ENCODE measurements at regions not wholly inside any gene's neighbourhood (a gene's known extent, or its start where the extent isn't known, plus 50 kb on each side); places are given as distances from the start of the nearest gene placed in this dataset.

- no peak for TF ChIP-seq CTCF (conservative IDR thresholded peaks at IDR 0.05; ENCODE audit: low read length)
- DNase-seq (ENCODE audit: low read depth): no peak
- no peak overlapping the region for H3K4me3 ChIP-seq (ENCODE audit: low read length)
Measured at GRCh38 chr7:19322002-19322401, 176.8 kb upstream of the FERD3L start.

GRCh38 chr7:19318287-19318686 is 173.1 kb upstream of the FERD3L start:
- H3K4me3 ChIP-seq (ENCODE audit: low read length): no peak overlapping the region
- DNase-seq (ENCODE audit: low read depth): no peak
- no peak for TF ChIP-seq CTCF (conservative IDR thresholded peaks at IDR 0.05; ENCODE audit: low read length)

GRCh38 chr7:19317461-19317860 is 172.2 kb upstream of the FERD3L start:
- no peak overlapping the region for H3K4me3 ChIP-seq (ENCODE audit: low read length)
- DNase-seq (ENCODE audit: low read depth): no peak
- TF ChIP-seq CTCF (conservative IDR thresholded peaks at IDR 0.05; ENCODE audit: low read length): no peak

- no peak for TF ChIP-seq CTCF (conservative IDR thresholded peaks at IDR 0.05; ENCODE audit: low read length)
- H3K4me3 ChIP-seq (ENCODE audit: low read length): no peak overlapping the region
- no peak for DNase-seq (ENCODE audit: low read depth)
Measured at GRCh38 chr7:19312416-19312815, 167.2 kb upstream of the FERD3L start.

- no peak overlapping the region for H3K4me3 ChIP-seq (ENCODE audit: low read length)
- no peak for TF ChIP-seq CTCF (conservative IDR thresholded peaks at IDR 0.05; ENCODE audit: low read length)
- no peak for DNase-seq (ENCODE audit: low read depth)
Measured at GRCh38 chr7:19307554-19307953, 162.3 kb upstream of the FERD3L start.

GRCh38 chr7:19305698-19306097 is 160.5 kb upstream of the FERD3L start:
- H3K4me3 ChIP-seq (ENCODE audit: low read length): no peak overlapping the region
- no peak for DNase-seq (ENCODE audit: low read depth)
- no peak for TF ChIP-seq CTCF (conservative IDR thresholded peaks at IDR 0.05; ENCODE audit: low read length)

- TF ChIP-seq CTCF (conservative IDR thresholded peaks at IDR 0.05; ENCODE audit: low read length): no peak
- DNase-seq (ENCODE audit: low read depth): no peak
- no peak overlapping the region for H3K4me3 ChIP-seq (ENCODE audit: low read length)
Measured at GRCh38 chr7:19304086-19304485, 158.9 kb upstream of the FERD3L start.

Measured in AG10803 (cell line).